Stimulated activated naive CD8-positive, alpha-beta T cell treated with anti-CD3 and anti-CD28 coated beads, Interleukin-15, Interleukin-2, amounts not matched to agents 100 ng/mL and 50 ng/mL, for 24 hours (primary cell): ENCODE measurements at regions not wholly inside any gene's neighbourhood (a gene's known extent, or its start where the extent isn't known, plus 50 kb on each side); places are given as distances from the start of the nearest gene placed in this dataset.

Experiments
- H3K27ac Mint-ChIP-seq: one replicate; pipeline ENCODE4 v1.8.0; 2021; ENCODE audit warnings: mild to moderate bottlenecking, mixed read lengths
- H3K27me3 Mint-ChIP-seq: one replicate; pipeline ENCODE4 v1.8.0; 2021; ENCODE audit warnings: mixed read lengths
- H3K36me3 Mint-ChIP-seq: one replicate; pipeline ENCODE4 v1.8.0; 2021; ENCODE audit warnings: low read depth, mixed read lengths
- H3K4me1 Mint-ChIP-seq: one replicate; pipeline ENCODE4 v1.8.0; 2021; ENCODE audit warnings: low read depth, mixed read lengths
- H3K4me3 Mint-ChIP-seq: one replicate; pipeline ENCODE4 v1.8.0; 2021; ENCODE audit warnings: mild to moderate bottlenecking, mixed read lengths
- H3K9me3 Mint-ChIP-seq: one replicate; pipeline ENCODE4 v1.8.0; 2021; ENCODE audit warnings: mixed read lengths

GRCh38 chr17:70794738-70795137 is 625.4 kb downstream of the KCNJ2 start:
- H3K36me3 Mint-ChIP-seq: no peaks in the 10 kb centered on the region
- peaks cover 12% of the 10 kb centered on the region for H3K9me3 Mint-ChIP-seq
- no peak overlapping the region for H3K27ac Mint-ChIP-seq
- H3K4me1 Mint-ChIP-seq: no peaks in the 10 kb centered on the region
- no peaks in the 10 kb centered on the region for H3K27me3 Mint-ChIP-seq
- no peak overlapping the region for H3K4me3 Mint-ChIP-seq

GRCh38 chr17:70795620-70796019 is 626.3 kb downstream of the KCNJ2 start:
- no peak overlapping the region for H3K27ac Mint-ChIP-seq
- H3K36me3 Mint-ChIP-seq: no peaks in the 10 kb centered on the region
- no peak overlapping the region for H3K4me3 Mint-ChIP-seq
- peaks cover 8% of the 10 kb centered on the region for H3K9me3 Mint-ChIP-seq
- no peaks in the 10 kb centered on the region for H3K27me3 Mint-ChIP-seq
- no peaks in the 10 kb centered on the region for H3K4me1 Mint-ChIP-seq

- H3K27ac Mint-ChIP-seq: no peak overlapping the region
- H3K36me3 Mint-ChIP-seq: no peaks in the 10 kb centered on the region
- H3K4me3 Mint-ChIP-seq: no peak overlapping the region
- no peaks in the 10 kb centered on the region for H3K27me3 Mint-ChIP-seq
- peaks cover 8% of the 10 kb centered on the region for H3K9me3 Mint-ChIP-seq
- H3K4me1 Mint-ChIP-seq: no peaks in the 10 kb centered on the region
Observed at GRCh38 chr17:70796757-70797156, 627.4 kb downstream of the KCNJ2 start.

DNA sequence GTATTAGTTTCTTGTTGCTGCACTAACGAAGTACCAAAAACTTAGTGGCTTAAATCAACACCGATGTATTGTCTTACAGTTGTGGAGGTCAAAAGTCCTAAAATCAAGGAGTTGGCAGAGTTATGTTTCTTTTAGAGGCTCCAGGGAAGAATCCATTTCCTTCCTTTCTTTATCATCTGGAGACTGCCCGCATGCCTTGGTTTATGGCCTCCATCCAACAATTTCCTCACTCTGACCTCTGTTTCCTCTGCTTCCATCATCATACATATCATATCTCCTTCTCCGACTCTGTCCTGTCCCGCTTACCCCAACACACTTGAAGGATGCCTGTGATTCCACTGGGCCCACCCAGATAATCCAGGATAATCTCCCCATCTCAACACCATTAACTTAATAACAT is 627.8 kb downstream of the KCNJ2 start:
- no peak overlapping the region for H3K4me3 Mint-ChIP-seq
- no peaks in the 10 kb centered on the region for H3K4me1 Mint-ChIP-seq
- H3K36me3 Mint-ChIP-seq: no peaks in the 10 kb centered on the region
- no peak overlapping the region for H3K27ac Mint-ChIP-seq
- no peaks in the 10 kb centered on the region for H3K27me3 Mint-ChIP-seq
- peaks cover 8% of the 10 kb centered on the region for H3K9me3 Mint-ChIP-seq

GRCh38 chr17:70804161-70804560 is 634.8 kb downstream of the KCNJ2 start:
- Mint-ChIP-seq H3K27me3 (no peaks in the 10 kb centered on the region), H3K4me3 (no peak overlapping the region), H3K4me1 (no peaks in the 10 kb centered on the region), H3K9me3 (no peaks in the 10 kb centered on the region), H3K27ac (no peak overlapping the region), H3K36me3 (no peaks in the 10 kb centered on the region)

DNA sequence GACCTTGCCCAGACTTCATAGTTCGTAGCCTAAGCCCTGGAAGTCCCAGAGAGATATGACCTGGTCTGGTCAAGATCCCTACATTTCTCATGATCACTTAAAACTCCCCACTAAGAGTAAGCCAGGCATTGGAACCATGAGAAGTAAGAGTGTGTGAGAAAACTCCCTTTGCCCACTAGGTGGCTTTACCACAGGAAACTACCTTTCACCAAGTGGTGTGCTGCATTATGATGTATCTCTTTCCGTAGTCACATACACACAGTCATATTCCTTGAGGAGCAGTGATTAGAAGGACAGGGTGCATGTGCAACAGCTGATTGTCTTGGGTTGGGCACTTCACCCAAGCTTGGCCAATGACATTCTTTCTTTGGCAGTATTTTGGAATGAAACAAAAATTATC is 639.3 kb downstream of the KCNJ2 start:
- Mint-ChIP-seq H3K9me3 (no peaks in the 10 kb centered on the region), H3K4me1 (no peaks in the 10 kb centered on the region), H3K4me3 (no peak overlapping the region), H3K27me3 (no peaks in the 10 kb centered on the region), H3K36me3 (no peaks in the 10 kb centered on the region), H3K27ac (no peak overlapping the region)

- Mint-ChIP-seq H3K9me3 (no peaks in the 10 kb centered on the region), H3K27me3 (no peaks in the 10 kb centered on the region), H3K4me1 (no peaks in the 10 kb centered on the region), H3K4me3 (no peak overlapping the region), H3K27ac (no peak overlapping the region), H3K36me3 (no peaks in the 10 kb centered on the region)
Observed at GRCh38 chr17:70810609-70811008, 641.3 kb downstream of the KCNJ2 start.

DNA sequence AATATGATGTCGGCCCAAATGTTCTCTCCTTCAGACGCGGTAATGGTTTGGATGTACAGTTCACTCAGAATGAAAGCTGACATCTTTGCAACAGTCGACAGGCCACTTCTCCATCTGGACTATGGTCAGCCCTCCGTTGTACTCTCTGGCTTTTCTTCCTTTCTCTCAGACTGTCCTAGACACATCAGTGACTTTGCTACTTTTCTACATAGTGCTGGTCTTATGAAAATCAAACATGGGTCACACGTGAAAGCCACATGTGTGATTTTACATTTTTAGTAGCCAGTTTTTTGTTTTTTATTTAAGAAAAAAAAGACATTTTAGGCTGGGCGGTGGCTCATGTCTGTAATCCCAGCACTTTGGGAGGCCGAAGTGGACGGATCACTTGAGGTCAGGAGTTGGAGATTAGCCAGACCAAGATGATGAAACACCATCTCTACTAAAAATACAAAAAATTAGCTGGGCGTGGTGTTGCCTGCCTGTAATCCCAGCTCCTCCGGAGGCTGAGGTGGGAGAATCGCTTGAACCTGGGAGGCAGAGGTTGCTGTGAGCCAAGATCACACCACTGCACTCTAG is 644.1 kb downstream of the KCNJ2 start:
- H3K27me3 Mint-ChIP-seq: no peaks in the 10 kb centered on the region
- H3K9me3 Mint-ChIP-seq: no peaks in the 10 kb centered on the region
- no peak overlapping the region for H3K4me3 Mint-ChIP-seq
- no peaks in the 10 kb centered on the region for H3K36me3 Mint-ChIP-seq
- H3K27ac Mint-ChIP-seq: no peak overlapping the region
- no peaks in the 10 kb centered on the region for H3K4me1 Mint-ChIP-seq

GRCh38 chr17:70819183-70819582 is 649.9 kb downstream of the KCNJ2 start:
- Mint-ChIP-seq H3K4me1 (no peaks in the 10 kb centered on the region), H3K36me3 (no peaks in the 10 kb centered on the region), H3K9me3 (peaks cover 6% of the 10 kb centered on the region)

DNA sequence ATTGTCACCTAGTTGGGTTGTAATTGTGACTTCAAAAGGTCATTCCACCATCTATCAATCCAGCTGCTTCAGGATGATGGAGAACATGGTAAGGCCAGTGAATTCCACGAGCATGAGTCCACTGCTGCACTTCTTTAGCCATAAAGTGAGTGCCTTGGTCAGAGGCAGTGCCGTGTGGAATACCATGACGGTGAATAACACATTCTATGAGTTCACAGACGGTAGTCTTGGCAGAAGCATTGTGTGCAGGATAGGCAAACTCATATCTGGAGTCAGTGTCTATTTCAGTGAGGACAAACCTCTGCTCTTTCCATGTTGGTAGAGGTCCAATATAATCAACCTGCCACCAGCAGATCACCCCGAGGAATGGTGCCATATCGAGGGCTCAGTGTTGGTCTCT is 650.9 kb downstream of the KCNJ2 start:
- Mint-ChIP-seq H3K9me3 (peaks cover 6% of the 10 kb centered on the region), H3K4me3 (no peak overlapping the region), H3K4me1 (no peaks in the 10 kb centered on the region)

More at GRCh38 chr17:70819183-70819582, 649.9 kb downstream of the KCNJ2 start:
- no peaks in the 10 kb centered on the region for H3K27me3 Mint-ChIP-seq
- no peak overlapping the region for H3K27ac Mint-ChIP-seq
- H3K4me3 Mint-ChIP-seq: no peak overlapping the region

GRCh38 chr17:70825321-70826125 is 656.2 kb downstream of the KCNJ2 start:
- no peak overlapping the region for H3K27ac Mint-ChIP-seq
- H3K36me3 Mint-ChIP-seq: no peaks in the 10 kb centered on the region
- H3K27me3 Mint-ChIP-seq: no peaks in the 10 kb centered on the region
- peaks cover 11% of the 10 kb centered on the region for H3K9me3 Mint-ChIP-seq
- H3K4me1 Mint-ChIP-seq: no peaks in the 10 kb centered on the region
- H3K4me3 Mint-ChIP-seq: no peak overlapping the region

More for the DNA sequence above, 650.9 kb downstream of the KCNJ2 start:
- Mint-ChIP-seq H3K27me3 (no peaks in the 10 kb centered on the region), H3K27ac (no peak overlapping the region), H3K36me3 (no peaks in the 10 kb centered on the region)

- H3K27me3 Mint-ChIP-seq: no peaks in the 10 kb centered on the region
- peaks cover 7% of the 10 kb centered on the region for H3K9me3 Mint-ChIP-seq
Observed at GRCh38 chr17:70829876-70830275, 660.5 kb downstream of the KCNJ2 start.

DNA sequence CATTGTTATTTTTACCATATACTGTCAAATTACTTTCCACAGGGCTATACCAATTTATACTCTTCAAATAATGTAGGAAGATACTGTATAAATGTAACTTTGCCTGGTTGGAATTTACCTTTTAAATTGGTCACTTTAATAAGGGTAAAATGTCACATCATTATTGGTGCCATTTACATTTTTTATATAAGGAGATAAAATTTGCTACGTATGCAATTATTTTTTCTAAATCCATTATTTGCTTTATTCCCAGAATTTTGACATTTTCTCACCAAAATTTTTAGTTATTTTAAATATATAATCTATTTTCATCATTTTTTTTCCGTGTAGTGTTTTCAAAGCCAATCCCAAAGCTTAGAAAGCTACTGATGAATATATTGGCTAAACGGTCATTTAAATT is 664.7 kb downstream of the KCNJ2 start:
- H3K27ac Mint-ChIP-seq: no peak overlapping the region
- no peaks in the 10 kb centered on the region for H3K36me3 Mint-ChIP-seq
- no peak overlapping the region for H3K4me3 Mint-ChIP-seq
- H3K9me3 Mint-ChIP-seq: peaks cover 6% of the 10 kb centered on the region
- no peaks in the 10 kb centered on the region for H3K27me3 Mint-ChIP-seq
- no peaks in the 10 kb centered on the region for H3K4me1 Mint-ChIP-seq

More at GRCh38 chr17:70829876-70830275, 660.5 kb downstream of the KCNJ2 start:
- Mint-ChIP-seq H3K36me3 (no peaks in the 10 kb centered on the region), H3K4me1 (no peaks in the 10 kb centered on the region), H3K27ac (no peak overlapping the region), H3K4me3 (no peak overlapping the region)

GRCh38 chr17:70848785-70849184 is 679.5 kb downstream of the KCNJ2 start:
- H3K27me3 Mint-ChIP-seq: no peaks in the 10 kb centered on the region
- H3K27ac Mint-ChIP-seq: no peak overlapping the region
- no peaks in the 10 kb centered on the region for H3K4me1 Mint-ChIP-seq
- H3K4me3 Mint-ChIP-seq: no peak overlapping the region
- no peaks in the 10 kb centered on the region for H3K36me3 Mint-ChIP-seq
- peaks cover 5% of the 10 kb centered on the region for H3K9me3 Mint-ChIP-seq

DNA sequence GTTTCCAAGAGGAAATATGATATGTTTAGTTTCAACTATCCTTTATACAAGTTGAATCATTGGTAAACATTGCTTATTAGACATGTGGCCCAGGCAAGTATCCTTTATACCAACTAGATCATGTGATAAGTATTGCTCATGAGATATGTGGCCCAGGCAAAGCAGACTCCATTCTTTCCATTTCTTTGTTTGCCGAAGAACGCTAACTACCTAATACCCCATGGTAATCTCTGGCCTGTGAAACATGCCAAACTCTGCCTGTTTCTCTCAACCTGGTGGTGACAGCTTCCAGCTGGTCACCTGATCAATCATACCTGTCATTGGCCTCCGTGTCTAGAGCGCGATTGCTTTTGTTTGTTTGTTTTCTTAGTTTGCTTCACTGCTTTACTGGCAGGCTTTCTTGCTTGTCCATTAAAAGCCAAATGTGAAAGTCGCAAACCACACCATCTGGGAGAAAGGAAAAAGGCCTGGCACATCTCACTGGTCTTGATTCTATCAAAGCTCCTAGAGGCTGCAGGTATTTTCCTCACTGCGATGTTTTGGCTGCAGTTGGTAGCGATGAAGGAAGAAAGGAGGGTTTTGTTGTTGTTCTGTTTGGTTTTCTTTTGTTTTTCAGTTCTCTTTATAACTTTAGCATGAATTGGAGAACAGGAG is 686.2 kb downstream of the KCNJ2 start:
- Mint-ChIP-seq H3K9me3 (peaks cover 7% of the 10 kb centered on the region), H3K4me3 (no peak overlapping the region), H3K4me1 (no peaks in the 10 kb centered on the region), H3K36me3 (no peaks in the 10 kb centered on the region), H3K27ac (no peak overlapping the region), H3K27me3 (no peaks in the 10 kb centered on the region)
